HT1080 (cell line): ENCODE measurements at regions not wholly inside any gene's neighbourhood (a gene's known extent, or its start where the extent isn't known, plus 50 kb on each side); places are given as distances from the start of the nearest gene placed in this dataset.

Experiments used
- DNase-seq: peaks from one replicate; pipeline ENCODE4 v3.0.0-alpha.2; 2015; ENCODE audit warnings: low read depth

DNA sequence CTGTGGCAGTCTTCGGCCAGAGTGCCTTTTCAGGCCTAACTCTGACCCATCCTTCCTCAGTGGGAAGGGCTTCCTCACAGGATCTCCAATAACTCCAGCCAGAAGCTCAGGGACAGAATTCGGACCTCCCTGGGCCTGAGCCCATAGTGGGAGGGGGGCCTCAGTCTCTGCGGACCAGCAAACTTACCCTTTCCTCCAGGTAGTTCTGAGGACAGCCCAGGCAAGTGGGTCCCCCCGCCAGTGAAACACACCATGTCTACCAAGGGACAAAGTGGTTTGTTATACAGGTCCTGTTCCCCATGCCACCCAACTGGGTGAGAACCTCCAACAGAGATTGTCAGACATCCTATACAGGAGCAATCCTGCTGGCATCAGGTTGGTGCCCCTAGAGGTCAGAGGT lies 350.4 kb downstream of the RAB28 start:
- no peak for DNase-seq

DNA sequence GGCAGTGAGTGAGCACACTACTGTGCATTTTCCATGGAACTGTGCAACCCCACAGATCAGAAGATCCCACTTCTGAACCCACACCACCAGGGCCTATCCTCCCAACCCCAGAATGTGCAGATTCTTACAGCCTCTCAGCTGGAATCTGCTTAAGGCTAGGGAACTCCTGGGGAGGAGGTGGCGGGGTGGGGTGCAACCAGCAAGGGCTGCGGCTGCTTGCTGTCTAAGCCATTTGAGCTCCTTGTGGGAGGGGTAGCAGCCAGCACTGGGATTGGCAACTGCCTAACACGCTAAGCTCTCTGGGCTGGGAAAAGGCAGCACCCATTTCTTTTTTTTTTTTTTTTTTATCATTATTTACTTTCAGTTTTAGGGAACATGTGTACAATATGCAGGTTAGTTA lies 353.3 kb downstream of the RAB28 start:
- DNase-seq = peak; percentile 1

DNA sequence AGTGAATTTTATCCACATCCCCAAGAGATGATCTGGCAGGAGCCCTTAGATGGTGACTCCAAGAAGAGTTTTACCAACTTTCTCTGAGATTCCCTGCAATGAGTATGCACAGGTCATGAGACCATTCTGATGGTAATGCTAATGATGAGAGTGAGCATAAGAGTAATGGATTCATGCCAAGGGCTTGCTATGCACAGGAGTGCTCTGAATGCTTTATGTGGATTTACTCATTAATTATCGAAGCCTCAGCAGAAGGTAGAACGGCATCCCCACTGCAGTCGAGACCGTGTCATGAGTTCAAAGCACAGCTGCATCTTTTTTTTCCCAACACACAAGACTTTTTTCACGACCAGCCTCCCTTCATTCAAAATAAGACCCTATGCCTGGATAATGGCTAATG lies 355.0 kb downstream of the RAB28 start:
- no peak for DNase-seq

DNA sequence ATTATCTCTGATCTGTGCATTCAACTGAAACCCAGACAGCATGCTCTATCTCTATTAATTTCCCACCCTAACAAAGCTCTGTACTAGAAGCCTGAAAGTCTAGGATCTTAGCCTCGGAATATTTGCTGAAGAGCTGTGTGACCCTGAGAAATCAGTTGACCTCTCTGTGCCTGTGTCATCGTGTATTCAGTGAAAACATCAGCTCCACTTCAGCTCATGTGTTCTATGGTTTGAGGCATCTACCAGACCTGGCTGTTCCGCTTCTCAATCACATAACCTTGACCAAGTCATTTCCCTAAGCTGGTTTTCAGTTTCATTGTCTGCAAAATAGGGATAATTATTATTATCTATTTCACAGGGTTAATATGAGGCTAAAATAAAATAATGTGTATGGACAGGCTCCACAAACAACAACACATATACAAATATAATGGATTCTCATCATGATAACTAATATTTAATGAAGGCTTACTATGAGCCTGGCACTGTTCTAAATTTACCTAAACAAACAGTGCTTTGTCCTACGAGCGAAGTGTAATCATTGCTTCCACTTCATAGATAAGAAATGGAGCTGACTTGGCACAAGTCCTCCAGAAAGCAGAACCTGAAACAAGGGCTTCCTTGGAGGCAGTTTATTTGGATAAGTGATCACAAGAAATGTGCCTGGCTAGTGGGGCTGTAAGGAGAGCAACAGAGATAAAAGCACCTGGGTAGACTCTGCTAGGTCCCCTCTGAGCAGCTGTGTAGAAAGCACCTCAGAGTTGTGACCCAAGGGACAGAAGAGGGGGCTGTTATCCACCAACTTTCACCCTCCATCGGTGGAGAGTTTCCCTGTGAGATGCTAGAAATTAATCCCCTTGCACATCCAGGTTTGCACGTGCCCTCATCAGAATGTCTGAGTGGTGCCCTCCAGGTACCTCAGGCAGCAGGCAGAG lies 356.9 kb downstream of the RAB28 start:
- no peak for DNase-seq

DNA sequence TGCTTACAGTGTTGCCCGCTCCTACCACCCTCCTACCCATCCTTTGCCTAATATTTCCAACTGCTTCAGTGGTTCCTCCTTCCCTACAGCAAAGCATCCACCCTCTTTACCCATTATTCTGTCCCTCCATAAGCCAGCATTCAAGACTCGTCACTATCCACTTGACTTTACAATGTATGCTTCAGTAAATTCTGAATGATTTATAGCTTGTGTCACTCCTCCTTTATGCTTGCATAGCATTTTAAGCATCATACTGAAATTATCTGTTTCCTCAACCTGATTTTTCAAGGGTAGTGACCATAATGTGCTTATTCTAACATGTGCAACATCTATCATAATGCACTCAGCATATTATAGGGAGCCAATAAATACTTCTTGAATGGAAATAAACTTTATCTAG lies 365.5 kb downstream of the RAB28 start:
- no peak for DNase-seq

DNA sequence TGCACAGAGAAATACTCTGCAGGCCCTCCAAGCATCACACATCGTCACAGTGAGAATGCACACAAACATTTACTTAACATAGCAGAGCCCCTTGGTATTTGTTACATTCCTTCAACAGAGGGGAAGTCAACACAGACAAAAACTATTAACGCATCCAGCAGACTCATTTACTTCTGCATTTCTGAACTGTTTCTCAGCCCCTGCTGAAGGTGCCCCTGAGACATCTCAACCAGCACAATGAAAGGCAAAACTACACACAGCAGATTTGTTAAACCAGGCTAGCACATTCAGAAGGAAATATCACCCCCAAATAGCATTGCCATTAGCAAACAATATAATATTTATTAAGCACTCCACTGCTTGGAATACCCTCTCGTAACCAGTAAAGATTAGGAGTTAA lies 367.0 kb downstream of the RAB28 start:
- no peak for DNase-seq

DNA sequence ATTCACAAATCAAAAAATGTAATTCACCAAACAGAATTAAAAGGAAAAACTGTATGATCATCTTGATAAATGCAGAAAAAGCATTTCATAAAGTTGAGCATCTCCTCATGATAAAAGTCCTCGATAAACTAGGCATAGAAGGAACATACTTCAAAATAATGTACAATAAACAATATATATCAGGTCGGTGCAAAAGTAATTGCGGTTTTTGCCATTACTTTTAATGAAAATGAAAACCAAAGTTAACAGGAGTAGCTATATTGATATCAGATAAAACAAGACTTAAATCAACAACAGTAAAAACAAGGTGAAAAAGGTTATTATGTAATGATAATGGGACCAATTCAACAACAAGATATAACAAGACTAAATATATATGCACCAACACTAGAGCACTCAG lies 372.1 kb downstream of the RAB28 start:
- no peak for DNase-seq

DNA sequence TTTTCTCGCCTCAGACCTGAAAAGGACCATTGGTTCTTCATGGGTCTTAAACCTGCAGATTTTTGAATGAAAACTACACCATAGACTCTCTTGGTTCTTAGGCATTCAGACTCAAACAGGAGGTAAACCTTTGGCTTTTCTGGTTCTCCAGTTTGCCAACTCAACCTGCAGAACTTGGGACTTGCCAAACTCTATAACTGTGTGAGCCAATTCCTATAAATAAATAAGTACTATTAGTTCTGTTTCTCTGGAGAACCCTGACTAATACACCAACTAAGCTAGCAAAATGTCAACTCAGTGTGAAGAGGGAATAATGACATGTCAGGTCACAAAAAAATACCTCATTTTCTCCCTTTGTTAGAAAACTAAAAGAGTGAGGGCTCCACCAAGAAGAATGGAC lies 374.6 kb downstream of the RAB28 start:
- no peak for DNase-seq

DNA sequence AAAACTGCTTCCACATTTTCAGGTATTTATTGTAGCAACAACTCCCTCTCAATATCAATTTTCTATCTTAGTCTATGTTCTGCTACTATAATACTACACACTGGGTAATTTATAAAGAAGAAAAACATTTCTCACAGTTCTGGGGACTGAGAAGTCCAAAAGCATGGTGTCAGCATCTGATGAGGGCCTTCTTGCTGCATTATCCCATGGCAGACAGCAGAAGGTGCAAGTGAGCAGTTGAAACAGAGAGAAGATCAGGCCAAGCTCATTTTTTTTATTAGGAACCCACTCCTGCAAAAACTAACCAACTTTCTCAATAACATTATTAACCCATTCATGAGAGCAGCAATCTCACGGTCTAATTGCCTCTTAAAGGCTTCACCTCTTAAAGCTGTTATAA lies 376.0 kb downstream of the RAB28 start:
- no peak for DNase-seq

DNA sequence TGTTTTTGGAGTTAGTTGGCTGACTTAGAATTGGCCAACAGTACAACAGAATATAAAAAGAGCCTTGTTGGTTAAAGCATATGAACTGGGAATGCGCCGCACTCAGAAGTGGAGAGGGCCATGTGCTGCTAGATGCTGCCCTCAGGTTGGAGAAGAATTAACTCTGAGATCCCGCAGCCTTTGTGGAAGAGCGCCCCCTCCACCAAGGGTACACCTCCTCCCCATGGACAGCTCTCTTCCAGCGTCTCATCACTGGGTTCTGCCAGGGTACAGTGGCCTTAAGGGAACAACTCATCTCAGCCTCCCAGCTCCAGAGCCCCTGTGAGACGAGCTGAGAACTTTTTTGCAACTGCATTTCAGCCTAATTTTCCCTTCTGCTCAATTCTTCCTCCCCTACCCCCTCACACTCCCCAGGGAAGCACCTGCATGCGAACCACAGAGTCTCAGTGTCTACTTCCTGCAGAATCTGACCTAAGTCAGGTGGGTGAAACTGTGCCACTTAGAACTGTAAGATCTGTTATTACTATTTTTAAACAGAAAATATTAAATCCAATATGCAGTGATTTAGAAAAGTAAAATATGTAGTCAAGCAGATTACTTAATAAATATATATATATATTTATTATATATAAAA lies 380.6 kb downstream of the RAB28 start:
- DNase-seq = no peak

DNA sequence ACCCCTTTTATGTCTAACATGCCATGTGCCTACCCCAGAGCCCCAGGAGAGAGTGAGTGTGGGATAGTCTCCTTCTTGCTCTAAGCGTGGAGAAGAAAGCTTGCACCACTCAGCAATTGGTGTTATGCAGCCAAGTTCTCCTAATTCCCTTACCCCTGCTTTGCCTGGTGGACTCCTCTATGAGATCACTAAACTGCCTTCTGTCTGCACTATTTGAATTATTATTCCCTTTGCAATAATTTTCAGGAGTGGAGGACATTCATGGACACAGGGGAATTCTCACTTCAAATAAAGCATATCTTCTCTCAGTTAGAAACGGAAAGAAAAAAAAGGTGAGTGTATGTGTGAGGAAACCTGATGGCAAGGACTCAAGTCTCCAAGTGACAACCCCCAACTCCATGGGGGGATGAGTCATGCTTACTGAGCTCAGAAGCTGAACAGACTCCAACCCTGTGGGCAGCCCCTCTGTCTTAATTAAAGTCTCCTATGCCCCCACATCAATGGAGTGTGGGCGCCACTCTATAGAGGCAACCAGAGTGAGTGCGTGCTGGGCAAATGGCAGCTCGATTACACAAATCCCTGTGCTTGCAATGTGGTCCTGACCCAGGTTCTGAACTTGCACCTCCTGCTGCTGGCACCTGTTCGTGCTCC lies 381.9 kb downstream of the RAB28 start:
- peak; percentile 66 for DNase-seq

DNA sequence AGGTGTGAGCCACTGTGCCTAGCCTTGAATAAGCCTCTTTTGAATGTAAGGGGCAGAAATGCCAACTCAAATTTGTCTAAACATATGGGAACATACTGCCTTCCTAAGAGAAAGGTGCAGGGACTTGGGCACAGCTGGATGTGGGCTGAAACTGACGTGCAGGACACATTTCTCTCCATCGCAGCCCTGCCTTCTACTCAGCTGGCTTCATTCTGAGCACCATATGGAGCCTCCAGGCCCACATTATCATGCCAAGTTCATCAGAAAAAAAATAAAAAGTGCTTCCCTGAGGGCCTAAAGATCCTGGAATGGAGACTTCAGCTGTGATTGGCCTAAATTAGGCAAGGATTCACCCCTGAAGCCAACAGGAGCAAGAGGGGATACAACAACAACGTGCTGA lies 386.2 kb downstream of the RAB28 start:
- no peak for DNase-seq

DNA sequence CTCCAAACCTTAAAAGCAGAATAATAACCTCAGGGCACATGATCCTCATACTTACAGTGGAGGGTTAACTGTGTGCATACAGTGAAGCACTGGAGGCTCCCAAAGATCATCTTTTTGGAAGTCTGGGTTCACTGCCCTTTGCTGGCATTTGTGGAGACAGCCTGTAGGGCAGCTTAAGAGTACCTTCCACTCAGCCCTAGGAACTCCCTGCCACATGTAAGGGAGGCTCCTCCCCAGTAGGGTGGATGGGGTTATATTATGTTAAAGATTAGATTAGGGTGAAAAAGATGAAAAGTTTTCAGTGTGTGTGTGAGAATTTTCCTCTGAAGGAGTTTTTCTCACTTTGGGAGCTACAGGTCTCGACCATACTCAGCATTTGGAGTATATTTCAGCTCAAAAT lies 388.4 kb downstream of the RAB28 start:
- no peak for DNase-seq

DNA sequence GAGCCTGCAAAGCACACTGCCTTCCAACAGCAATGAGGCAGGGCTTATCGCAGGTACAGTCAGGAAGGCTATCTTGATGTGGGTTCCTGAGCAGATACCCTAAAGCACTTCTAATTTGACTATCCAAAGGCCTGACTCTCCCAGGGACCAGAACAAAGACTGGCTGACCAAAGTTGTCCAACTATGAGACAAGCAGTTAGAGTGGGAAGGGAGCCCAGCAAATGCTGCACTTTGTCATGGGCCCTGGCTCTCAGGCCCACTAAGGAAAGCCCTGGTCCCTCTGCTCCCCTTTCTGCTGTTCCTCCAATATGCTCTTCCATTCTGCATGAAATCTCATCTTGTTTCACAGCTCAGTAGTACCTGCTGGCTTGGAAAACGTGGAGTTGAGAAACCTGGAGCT lies 391.0 kb downstream of the RAB28 start:
- no peak for DNase-seq

DNA sequence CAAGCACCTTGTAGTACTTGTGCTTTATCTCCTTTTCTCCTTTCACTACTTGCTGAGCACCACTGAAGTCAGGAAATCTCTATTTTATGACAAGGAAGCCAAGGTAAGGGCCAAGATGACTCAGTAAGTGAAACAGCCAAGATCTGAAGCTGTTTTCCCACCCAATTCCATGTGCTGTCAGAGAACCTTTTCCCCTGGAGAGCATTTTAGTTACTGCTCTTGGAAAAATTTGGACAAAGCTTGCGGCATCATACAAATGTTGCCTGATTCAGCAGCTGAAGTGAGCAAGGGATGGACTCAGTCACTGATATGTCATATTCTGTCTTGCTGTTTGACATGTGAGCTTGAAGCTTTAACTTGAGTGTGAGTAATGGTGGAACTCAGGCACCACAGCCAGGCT lies 391.4 kb downstream of the RAB28 start:
- peak; percentile 76 for DNase-seq

DNA sequence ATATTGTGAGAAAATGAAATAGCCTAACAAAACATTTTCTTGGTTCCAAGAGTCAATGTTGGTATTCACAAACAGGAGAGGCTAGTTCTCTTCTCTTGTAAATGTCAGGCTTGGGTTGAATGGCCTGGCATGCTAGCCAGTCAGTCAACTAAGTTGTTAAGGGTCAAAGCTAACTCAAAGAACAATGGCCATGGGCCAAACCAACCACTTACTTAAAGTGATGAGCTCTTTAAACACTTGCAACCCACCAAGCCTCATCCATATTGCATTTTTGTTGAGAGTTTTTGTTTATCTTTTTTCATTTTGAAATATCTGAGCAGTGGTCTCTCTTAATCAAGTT lies 394.5 kb downstream of the RAB28 start:
- DNase-seq = no peak

DNA sequence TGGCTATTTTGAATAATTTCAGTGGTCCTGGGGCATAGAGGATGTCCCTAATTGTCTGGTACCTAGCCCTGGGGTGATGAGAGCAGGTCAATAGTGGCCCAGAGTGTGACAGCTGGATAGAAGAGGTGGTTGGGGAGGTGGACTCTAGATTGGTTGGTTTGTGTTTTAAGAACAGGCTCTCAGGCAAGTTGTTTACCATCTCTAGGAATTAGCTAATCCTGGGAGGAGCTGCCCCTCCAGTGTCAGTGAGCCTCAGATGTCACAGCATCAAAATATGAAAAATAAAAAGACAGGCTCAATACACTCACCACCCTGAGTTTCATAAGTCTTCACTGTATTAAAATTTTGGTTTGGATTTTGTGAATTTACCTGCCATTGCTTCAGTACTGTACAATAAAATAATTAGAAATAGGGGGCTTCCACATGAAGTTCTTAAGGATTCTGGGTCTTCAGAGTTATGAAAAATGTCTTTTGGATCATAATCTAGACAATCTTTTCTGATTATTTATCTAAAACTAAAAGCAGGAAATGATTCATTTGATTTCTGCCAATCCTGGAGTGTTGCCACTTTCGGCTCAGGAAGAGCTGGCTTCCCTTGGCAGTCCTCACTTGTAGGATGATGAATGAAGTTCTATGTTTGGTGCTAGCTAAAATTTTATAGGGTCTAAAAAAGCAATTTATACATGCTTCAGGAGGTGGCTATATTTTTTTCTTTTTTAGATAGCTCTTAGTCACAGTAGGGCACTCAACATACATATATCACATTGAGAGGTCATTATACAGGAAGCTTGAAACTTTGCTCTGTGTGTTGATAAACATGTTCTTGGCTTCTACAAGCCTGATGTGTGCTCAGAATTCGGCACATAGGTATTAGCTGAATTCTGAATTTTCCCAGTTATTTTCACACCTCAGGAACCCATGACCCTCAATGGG lies 395.1 kb downstream of the RAB28 start:
- peak; percentile 73 for DNase-seq

DNA sequence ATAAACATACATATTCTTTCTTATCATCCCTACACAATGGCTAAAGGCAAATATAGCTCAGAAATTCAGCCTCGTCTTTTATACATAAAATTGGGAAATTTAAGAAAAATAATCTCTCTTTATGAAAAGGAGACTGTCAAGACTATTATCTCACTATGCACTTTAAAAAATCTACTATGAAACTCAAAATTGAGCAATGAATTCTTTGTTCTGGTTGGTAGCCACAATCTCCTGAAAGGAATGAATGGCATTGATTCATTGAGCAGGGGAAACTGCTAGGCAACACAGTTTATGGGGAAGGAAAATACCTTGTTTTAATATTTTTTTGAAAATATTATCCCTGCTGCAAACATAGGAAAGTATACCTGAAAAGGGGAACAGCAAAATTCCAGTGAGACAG lies 397.1 kb downstream of the RAB28 start:
- no peak for DNase-seq

DNA sequence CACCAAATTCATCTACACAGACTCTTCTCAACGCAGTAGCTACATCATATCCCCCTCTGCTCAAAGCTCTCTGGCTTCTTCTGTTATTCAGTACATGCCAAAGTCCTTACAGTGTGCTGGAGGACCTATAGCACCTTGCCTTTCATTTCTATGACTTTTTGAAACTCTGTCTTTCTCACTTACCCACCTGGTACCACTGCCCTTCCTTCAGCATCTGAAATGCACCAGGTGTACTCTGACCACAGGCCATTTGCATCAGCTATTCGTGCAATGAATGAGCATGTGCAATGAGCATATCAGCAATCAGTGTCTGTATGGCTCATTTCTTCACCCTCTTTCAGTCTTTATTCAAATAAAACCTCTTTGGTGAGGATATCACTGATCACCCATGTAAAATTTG lies 399.9 kb downstream of the RAB28 start:
- DNase-seq = no peak

DNA sequence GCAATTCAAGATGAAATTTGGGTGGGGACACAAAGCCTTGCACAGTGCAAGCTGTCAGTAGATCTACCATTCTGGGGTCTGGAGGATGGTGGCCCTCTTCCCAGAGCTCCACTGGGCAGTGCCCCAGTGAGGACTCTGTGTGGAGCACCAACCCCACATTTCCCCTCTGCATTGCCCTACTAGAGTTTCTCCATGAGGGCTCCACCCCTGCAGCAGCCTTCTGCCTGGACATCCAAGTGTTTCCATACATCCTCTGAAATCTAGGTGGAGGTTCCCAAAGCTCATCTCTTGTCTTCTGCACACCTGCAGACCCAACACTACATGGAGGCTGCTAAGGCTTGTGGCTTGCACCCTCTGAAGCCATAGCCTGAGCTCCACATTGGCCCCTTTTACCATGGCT lies 402.3 kb downstream of the RAB28 start:
- DNase-seq = no peak

DNA sequence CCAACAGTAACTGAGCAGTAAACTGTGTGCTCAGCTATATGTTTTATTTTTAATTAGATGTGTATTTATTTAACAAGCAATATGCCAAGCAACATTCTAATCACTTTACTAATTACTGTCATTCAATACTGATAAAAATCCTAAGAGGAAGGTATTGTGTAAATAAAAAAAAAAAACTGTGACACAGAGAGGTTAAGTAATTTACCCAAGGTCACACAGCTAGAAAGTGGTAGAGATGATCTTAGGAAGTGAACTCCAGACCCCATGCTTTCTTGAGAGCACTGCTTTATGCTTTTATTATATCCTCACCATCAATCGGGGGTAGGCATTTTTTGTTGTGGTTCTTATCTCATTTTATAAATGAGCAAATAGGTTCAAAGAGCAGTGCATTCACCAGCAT lies 417.1 kb downstream of the RAB28 start:
- no peak for DNase-seq

DNA sequence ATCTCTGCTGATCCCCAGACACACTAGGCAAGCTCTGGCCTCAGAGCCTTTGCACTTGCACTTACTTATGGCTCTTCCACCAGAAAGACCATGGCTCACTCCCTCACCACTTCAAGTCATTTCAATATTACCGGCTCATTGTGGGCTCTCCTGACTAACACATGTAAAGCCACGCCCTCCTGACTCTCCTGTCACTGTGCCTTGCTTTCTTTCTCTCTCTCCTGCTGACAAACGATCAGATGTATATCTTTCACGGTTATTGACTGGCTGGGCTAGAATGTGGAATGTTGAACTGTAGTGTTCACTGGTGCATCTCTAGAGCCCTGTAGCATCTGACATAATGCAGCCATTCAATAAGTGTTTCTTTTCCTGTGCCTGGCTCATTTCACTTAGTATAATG lies 425.1 kb downstream of the RAB28 start:
- DNase-seq = peak; percentile 18
